CD4-positive, alpha-beta memory T cell (primary cell): ENCODE measurements at regions not wholly inside any gene's neighbourhood (a gene's known extent, or its start where the extent isn't known, plus 50 kb on each side); places are given as distances from the start of the nearest gene placed in this dataset.

Experiments
- CTCF ChIA-PET: fragments of 350-600 bp; sonication (Branson Sonifier 250); formaldehyde crosslinking; loops from one replicate; lab custom pipeline; 2021; ENCODE audit warnings: inconsistent platforms; ENCODE audit not compliant: partially characterized antibody; lab: Charles Lee
- POLR2A ChIA-PET: fragments of 350-600 bp; sonication (Branson Sonifier 250); formaldehyde crosslinking; loops from one replicate; lab custom pipeline; 2021; ENCODE audit not compliant: partially characterized antibody; lab: Charles Lee
- DNase-seq, 5 donors: peaks; one replicate each; pipeline versions ENCODE4 v3.0.0 to v3.0.0-alpha.2; 2020 to 2022; ENCODE audit warnings: mixed read lengths in 1 of 5
- H3K27ac ChIP-seq: one replicate; pipeline ENCODE4 v1.7.0; 2013; ENCODE audit warnings: low read depth, low read length
- H3K27me3 ChIP-seq: 2 replicates; pipeline ENCODE4 v1.7.0; 2013; ENCODE audit warnings: mild to moderate bottlenecking, low read length, moderate library complexity; ENCODE audit not compliant: insufficient read depth
- H3K36me3 ChIP-seq: 2 replicates; pipeline ENCODE4 v1.7.0; 2013; ENCODE audit warnings: mild to moderate bottlenecking, low read length, moderate library complexity; ENCODE audit not compliant: insufficient read depth
- H3K4me1 ChIP-seq: 2 replicates; pipeline ENCODE4 v1.7.0; 2013; ENCODE audit warnings: mild to moderate bottlenecking, low read length, moderate library complexity; ENCODE audit not compliant: insufficient read depth
- H3K4me3 ChIP-seq, 2 donors: one replicate each; pipeline ENCODE4 v1.7.0; 2013; ENCODE audit warnings: low read length in 2 of 2, mild to moderate bottlenecking in 1 of 2
- H3K9me3 ChIP-seq, 2 donors: one replicate each; pipeline ENCODE4 v1.7.0; 2013; ENCODE audit warnings: low read length in 2 of 2, control low read depth in 1 of 2; ENCODE audit not compliant: control insufficient read depth in 1 of 2
- H3K27ac Mint-ChIP-seq, 7 donors: one replicate each; pipeline ENCODE4 v1.8.0; 2020 to 2021; ENCODE audit warnings: mixed read lengths in 7 of 7, mild to moderate bottlenecking in 6 of 7, inconsistent platforms in 3 of 7, moderate library complexity in 3 of 7
- H3K27me3 Mint-ChIP-seq, 2 donors: one replicate each; pipeline ENCODE4 v1.8.0; 2020 to 2021; ENCODE audit warnings: mixed read lengths in 2 of 2
- H3K36me3 Mint-ChIP-seq, 2 donors: one replicate each; pipeline ENCODE4 v1.8.0; 2020 to 2021; ENCODE audit warnings: mixed read lengths in 2 of 2, inconsistent platforms in 1 of 2, mild to moderate bottlenecking in 1 of 2
- H3K4me1 Mint-ChIP-seq, 4 donors: one replicate each; pipeline ENCODE4 v1.8.0; 2020 to 2021; ENCODE audit warnings: mixed read lengths in 4 of 4, mild to moderate bottlenecking in 1 of 4
- H3K4me3 Mint-ChIP-seq, 8 donors: one replicate each; pipeline ENCODE4 v1.8.0; 2020 to 2021; ENCODE audit warnings: mixed read lengths in 8 of 8, mild to moderate bottlenecking in 7 of 8, moderate library complexity in 6 of 8, inconsistent platforms in 3 of 8
- H3K9me3 Mint-ChIP-seq, 8 donors: one replicate each; pipeline ENCODE4 v1.8.0; 2020 to 2021; ENCODE audit warnings: mixed read lengths in 8 of 8, mild to moderate bottlenecking in 5 of 8, inconsistent platforms in 3 of 8, moderate library complexity in 1 of 8
- intact Hi-C: fragments of 100-400 bp; cut with micrococcal nuclease; formaldehyde crosslinking; loops from one replicate; pipeline ENCODE4 v1.15.1; 2023

DNA sequence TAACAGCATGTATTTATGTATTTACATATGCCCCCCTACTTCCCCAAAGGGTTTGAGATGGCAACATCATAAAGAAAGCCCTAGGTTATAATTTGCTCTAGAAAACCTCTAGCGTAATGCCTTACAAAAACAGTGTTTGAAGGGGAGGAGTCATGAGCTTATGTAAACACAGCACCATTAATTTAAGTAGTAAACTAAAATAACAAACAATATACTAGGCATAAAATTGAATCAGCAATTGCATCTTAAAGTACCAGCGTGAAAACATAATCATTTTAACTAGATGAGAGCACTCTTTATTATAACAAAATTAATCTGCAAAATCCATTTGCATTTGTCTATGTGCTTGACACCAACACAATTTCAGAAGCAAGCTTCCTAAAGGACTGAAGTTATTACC lies 507.2 kb upstream of the NRP1 start:
- H3K4me1 ChIP-seq: no peaks in the 10 kb centered on the region
- Mint-ChIP-seq H3K27me3 (peaks cover 0 to 6% of the 10 kb centered on the region in 2 donors), H3K9me3 (peaks cover 2 to 15% (median 11%) of the 10 kb centered on the region in 8 donors), H3K27ac (no peak overlapping the region), H3K4me3 (no peak overlapping the region), H3K4me1 (no peaks in the 10 kb centered on the region), H3K36me3 (no peaks in the 10 kb centered on the region)
- CTCF ChIA-PET: no interaction called here
- no peak overlapping the region for H3K27ac ChIP-seq
- H3K9me3 ChIP-seq: no peaks in the 10 kb centered on the region
- DNase-seq: no peak
- intact Hi-C loops: no loop called here
- POLR2A ChIA-PET: no interaction called here
- no peaks in the 10 kb centered on the region for H3K36me3 ChIP-seq
- H3K4me3 ChIP-seq: no peak overlapping the region
- H3K27me3 ChIP-seq: no peaks in the 10 kb centered on the region

GRCh38 chr10:33838731-33839130 lies 504.3 kb upstream of the NRP1 start:
- Mint-ChIP-seq H3K4me1 (no peaks in the 10 kb centered on the region), H3K4me3 (no peak overlapping the region), H3K27me3 (peaks cover 4% of the 10 kb centered on the region in 2 donors), H3K9me3 (peaks cover 0 to 7% (median 4%) of the 10 kb centered on the region in 8 donors), H3K27ac (no peak overlapping the region), H3K36me3 (no peaks in the 10 kb centered on the region)
- H3K4me3 ChIP-seq: no peak overlapping the region
- no peaks in the 10 kb centered on the region for H3K4me1 ChIP-seq
- no peak overlapping the region for H3K27ac ChIP-seq
- H3K27me3 ChIP-seq: no peaks in the 10 kb centered on the region
- intact Hi-C loops: no loop called here
- POLR2A ChIA-PET: no interaction called here
- no peaks in the 10 kb centered on the region for H3K36me3 ChIP-seq
- CTCF ChIA-PET: no interaction called here
- no peaks in the 10 kb centered on the region for H3K9me3 ChIP-seq
- no peak for DNase-seq

DNA sequence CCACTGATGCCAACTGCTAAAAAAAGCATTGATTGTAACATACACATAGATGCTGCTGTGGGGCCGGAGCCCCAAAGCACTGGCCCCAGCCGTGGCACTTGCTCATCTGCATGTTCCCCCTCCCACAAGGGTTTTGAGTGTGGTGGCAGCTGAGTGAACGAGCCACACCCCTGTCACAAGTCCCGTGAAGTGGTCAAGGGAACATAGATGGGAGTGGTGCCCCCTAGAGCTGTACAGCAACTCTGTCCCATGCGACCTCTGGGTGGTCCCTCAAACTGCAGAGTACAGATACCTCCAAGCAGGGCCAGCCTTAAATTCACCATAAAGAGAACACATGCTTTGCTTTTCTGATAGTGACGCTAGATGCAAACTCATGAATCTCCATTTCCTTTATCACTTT lies 503.3 kb upstream of the NRP1 start:
- H3K9me3 ChIP-seq: no peaks in the 10 kb centered on the region
- Mint-ChIP-seq H3K36me3 (no peaks in the 10 kb centered on the region), H3K27me3 (peaks cover 4% of the 10 kb centered on the region in 2 donors), H3K27ac (no peak overlapping the region), H3K9me3 (peaks cover 0 to 2% (median 0%) of the 10 kb centered on the region in 8 donors), H3K4me1 (no peaks in the 10 kb centered on the region), H3K4me3 (no peak overlapping the region)
- intact Hi-C loops: no loop called here
- H3K4me1 ChIP-seq: no peaks in the 10 kb centered on the region
- no peaks in the 10 kb centered on the region for H3K27me3 ChIP-seq
- H3K36me3 ChIP-seq: no peaks in the 10 kb centered on the region
- no peak overlapping the region for H3K27ac ChIP-seq
- H3K4me3 ChIP-seq: no peak overlapping the region
- ChIA-PET POLR2A (no interaction called here), CTCF (no interaction called here)
- DNase-seq: no peak

- Mint-ChIP-seq H3K9me3 (peaks cover 0 to 2% (median 0%) of the 10 kb centered on the region in 8 donors), H3K27me3 (peaks cover 4 to 8% of the 10 kb centered on the region in 2 donors), H3K27ac (no peak overlapping the region), H3K4me1 (no peaks in the 10 kb centered on the region), H3K36me3 (no peaks in the 10 kb centered on the region), H3K4me3 (no peak overlapping the region)
- no peak overlapping the region for H3K27ac ChIP-seq
- H3K9me3 ChIP-seq: no peaks in the 10 kb centered on the region
- H3K36me3 ChIP-seq: no peaks in the 10 kb centered on the region
- CTCF ChIA-PET: no interaction called here
- no peak overlapping the region for H3K4me3 ChIP-seq
- DNase-seq: no peak
- POLR2A ChIA-PET: no interaction called here
- no peaks in the 10 kb centered on the region for H3K27me3 ChIP-seq
- intact Hi-C loops: no loop called here
- H3K4me1 ChIP-seq: no peaks in the 10 kb centered on the region
These were observed 501.1 kb upstream of the NRP1 start for GRCh38 chr10:33835556-33835955.

DNA sequence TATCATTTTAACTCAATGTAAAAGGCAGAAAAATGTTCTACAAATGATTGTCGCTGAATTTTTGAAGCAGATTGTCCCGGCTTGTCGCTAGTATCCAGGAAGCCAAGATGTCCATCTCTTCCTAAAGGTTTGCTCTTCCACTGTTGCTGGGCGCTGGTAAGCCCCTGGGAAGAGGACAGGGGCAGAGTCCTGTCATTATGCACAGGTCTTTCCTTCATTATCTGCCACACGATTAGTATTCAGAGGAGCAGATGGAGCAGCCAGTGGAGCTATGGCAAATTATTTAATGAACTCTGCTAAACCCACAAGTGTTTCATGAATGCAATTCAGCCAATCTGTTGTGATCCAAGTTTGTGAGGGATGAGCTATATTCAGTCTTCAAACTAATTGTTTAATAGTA lies 499.1 kb upstream of the NRP1 start:
- Histone ChIP-seq H3K9me3 (no peaks in the 10 kb centered on the region), H3K27me3 (no peaks in the 10 kb centered on the region), H3K27ac (no peak overlapping the region), H3K36me3 (no peaks in the 10 kb centered on the region), H3K4me1 (no peaks in the 10 kb centered on the region), H3K4me3 (no peak overlapping the region)
- Mint-ChIP-seq H3K27ac (no peak overlapping the region), H3K9me3 (peaks cover 0 to 4% (median 1%) of the 10 kb centered on the region in 8 donors), H3K27me3 (peaks cover 4 to 8% of the 10 kb centered on the region in 2 donors), H3K36me3 (no peaks in the 10 kb centered on the region), H3K4me3 (no peak overlapping the region), H3K4me1 (no peaks in the 10 kb centered on the region)
- intact Hi-C loops: no loop called here
- DNase-seq: no peak
- ChIA-PET POLR2A (no interaction called here), CTCF (no interaction called here)

DNA sequence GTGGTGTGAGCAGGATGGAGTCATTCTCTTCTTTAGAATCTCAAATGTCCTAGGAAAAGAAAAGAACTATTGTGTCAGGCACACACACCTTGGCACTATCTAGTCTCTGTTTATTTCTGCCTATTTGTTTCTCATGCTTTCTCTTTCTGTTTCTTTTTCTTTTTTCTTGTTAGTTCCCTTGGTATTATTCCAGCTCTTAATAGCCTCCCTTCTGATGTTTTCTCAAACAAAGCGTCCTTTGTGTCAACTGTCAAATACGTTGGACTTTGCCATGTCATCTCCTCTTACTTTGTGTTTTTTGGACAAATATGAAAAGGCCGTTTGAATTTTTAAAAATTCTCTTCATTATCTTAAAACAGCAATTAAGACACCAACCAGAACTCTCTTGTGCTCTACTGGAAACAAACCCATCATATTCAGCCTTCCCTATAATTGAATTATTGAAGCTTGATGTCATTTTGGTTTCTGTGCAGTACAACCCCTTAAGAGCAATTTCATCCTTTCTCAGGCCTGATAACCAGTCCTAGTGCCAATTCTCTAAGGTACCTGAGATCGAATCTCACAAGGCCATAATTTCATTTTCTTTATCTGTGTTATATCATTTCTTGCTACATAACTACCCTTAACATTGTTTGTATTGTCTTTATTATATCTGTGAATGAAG lies 497.8 kb upstream of the NRP1 start:
- H3K27me3 Mint-ChIP-seq: peaks cover 5 to 8% of the 10 kb centered on the region in 2 donors
- H3K4me3 Mint-ChIP-seq: no peak overlapping the region
- no peaks in the 10 kb centered on the region for H3K27me3 ChIP-seq
- no peak overlapping the region for H3K4me3 ChIP-seq
- intact Hi-C loops: no loop called here
- H3K4me1 Mint-ChIP-seq: no peaks in the 10 kb centered on the region
- CTCF ChIA-PET: no interaction called here
- no peak overlapping the region for H3K27ac Mint-ChIP-seq
- H3K4me1 ChIP-seq: no peaks in the 10 kb centered on the region
- no peaks in the 10 kb centered on the region for H3K9me3 ChIP-seq
- H3K36me3 Mint-ChIP-seq: no peaks in the 10 kb centered on the region
- H3K36me3 ChIP-seq: no peaks in the 10 kb centered on the region
- no peak overlapping the region for H3K27ac ChIP-seq
- no peak for DNase-seq
- POLR2A ChIA-PET: no interaction called here
- H3K9me3 Mint-ChIP-seq: peaks cover 0 to 4% (median 1%) of the 10 kb centered on the region in 8 donors

GRCh38 chr10:33831591-33831990 lies 497.1 kb upstream of the NRP1 start:
- POLR2A ChIA-PET: no interaction called here
- no peak for DNase-seq
- no peaks in the 10 kb centered on the region for H3K9me3 ChIP-seq

More at GRCh38 chr10:33831591-33831990, 497.1 kb upstream of the NRP1 start:
- CTCF ChIA-PET: no interaction called here
- Histone ChIP-seq H3K27ac (no peak overlapping the region), H3K36me3 (no peaks in the 10 kb centered on the region), H3K27me3 (no peaks in the 10 kb centered on the region), H3K4me3 (no peak overlapping the region), H3K4me1 (no peaks in the 10 kb centered on the region)
- H3K27ac Mint-ChIP-seq: no peak overlapping the region
- no peaks in the 10 kb centered on the region for H3K4me1 Mint-ChIP-seq
- intact Hi-C loops: no loop called here
- no peak overlapping the region for H3K4me3 Mint-ChIP-seq
- peaks cover 0 to 4% (median 1%) of the 10 kb centered on the region in 8 donors for H3K9me3 Mint-ChIP-seq
- H3K27me3 Mint-ChIP-seq: peaks cover 6% of the 10 kb centered on the region in 2 donors
- no peaks in the 10 kb centered on the region for H3K36me3 Mint-ChIP-seq
